Progenitor cell of endocrine pancreas (in vitro differentiated cells): ENCODE measurements at regions not wholly inside any gene's neighbourhood (a gene's known extent, or its start where the extent isn't known, plus 50 kb on each side); places are given as distances from the start of the nearest gene placed in this dataset.
"Not testable (repeated sequence)": the region's sequence is repeated elsewhere in the genome, so short reads cannot be mapped to it uniquely, and the experiment has no call there.

ENCODE experiments used
- DNase-seq: peaks from one replicate; pipeline ENCODE4 v3.0.0; 2021; ENCODE audit warnings: low spot score; ENCODE audit not compliant: unreplicated experiment
- H3K27ac Mint-ChIP-seq: 2 replicates; pipeline ENCODE4 v1.8.0; 2021; ENCODE audit warnings: mild to moderate bottlenecking, moderate library complexity, mixed read lengths
- H3K27me3 Mint-ChIP-seq: 2 replicates; pipeline ENCODE4 v1.8.0; 2021; ENCODE audit warnings: mixed read lengths
- H3K36me3 Mint-ChIP-seq: 2 replicates; pipeline ENCODE4 v1.8.0; 2022; ENCODE audit warnings: mixed read lengths; ENCODE audit not compliant: insufficient read depth
- H3K4me1 Mint-ChIP-seq: 2 replicates; pipeline ENCODE4 v1.8.0; 2021; ENCODE audit warnings: low read depth, mixed read lengths
- H3K4me3 Mint-ChIP-seq: 2 replicates; pipeline ENCODE4 v1.8.0; 2021; ENCODE audit warnings: low read depth, mild to moderate bottlenecking, moderate library complexity, mixed read lengths
- H3K9me3 Mint-ChIP-seq: 2 replicates; pipeline ENCODE4 v1.8.0; 2021; ENCODE audit warnings: low read depth, mixed read lengths
- CTCF ChIP-seq: fragments of 200-600 bp; sonication (generic); IDR thresholded peaks from one replicate; pipeline ENCODE4 v1.5.0; 2021; ENCODE audit warnings: antibody characterized with exemption, mild to moderate bottlenecking; ENCODE audit not compliant: unreplicated experiment

GRCh38 chr6:9841886-9842725, 572.8 kb downstream of the TFAP2A start:
- no peak for DNase-seq
- peaks cover under 1% of the 10 kb centered on the region for H3K36me3 Mint-ChIP-seq
- H3K4me1 Mint-ChIP-seq: peaks cover 6% of the 10 kb centered on the region
- no peaks in the 10 kb centered on the region for H3K27me3 Mint-ChIP-seq
- H3K9me3 Mint-ChIP-seq: peaks cover 5% of the 10 kb centered on the region
- H3K4me3 Mint-ChIP-seq: no peak overlapping the region
- H3K27ac Mint-ChIP-seq: peak overlapping the region; percentile 69
- TF ChIP-seq CTCF: no peak

GRCh38 chr6:9834233-9834632, 580.6 kb downstream of the TFAP2A start:
- Mint-ChIP-seq H3K27ac (no peak overlapping the region), H3K9me3 (no peaks in the 10 kb centered on the region), H3K36me3 (no peaks in the 10 kb centered on the region), H3K4me3 (no peak overlapping the region), H3K27me3 (no peaks in the 10 kb centered on the region), H3K4me1 (peaks cover 1% of the 10 kb centered on the region)
- no peak for TF ChIP-seq CTCF
- no peak for DNase-seq

- Mint-ChIP-seq H3K27me3 (no peaks in the 10 kb centered on the region), H3K27ac (no peak overlapping the region), H3K4me3 (no peak overlapping the region), H3K4me1 (peaks cover 1% of the 10 kb centered on the region), H3K9me3 (no peaks in the 10 kb centered on the region), H3K36me3 (no peaks in the 10 kb centered on the region)
- no peak for TF ChIP-seq CTCF
- no peak for DNase-seq
Measured at GRCh38 chr6:9831783-9832182, 583.1 kb downstream of the TFAP2A start.

- H3K27me3 Mint-ChIP-seq: no peaks in the 10 kb centered on the region
- DNase-seq: no peak
- no peaks in the 10 kb centered on the region for H3K9me3 Mint-ChIP-seq
- peaks cover 1% of the 10 kb centered on the region for H3K4me1 Mint-ChIP-seq
- TF ChIP-seq CTCF: no peak
- H3K36me3 Mint-ChIP-seq: no peaks in the 10 kb centered on the region
- no peak overlapping the region for H3K27ac Mint-ChIP-seq
- H3K4me3 Mint-ChIP-seq: no peak overlapping the region
Measured at GRCh38 chr6:9830808-9831207, 584.1 kb downstream of the TFAP2A start.

- TF ChIP-seq CTCF: no peak
- H3K27ac Mint-ChIP-seq: no peak overlapping the region
- no peak overlapping the region for H3K4me3 Mint-ChIP-seq
- no peaks in the 10 kb centered on the region for H3K36me3 Mint-ChIP-seq
- H3K9me3 Mint-ChIP-seq: no peaks in the 10 kb centered on the region
- no peaks in the 10 kb centered on the region for H3K27me3 Mint-ChIP-seq
- no peak for DNase-seq
- no peaks in the 10 kb centered on the region for H3K4me1 Mint-ChIP-seq
Measured at GRCh38 chr6:9825526-9825925, 589.3 kb downstream of the TFAP2A start.

- H3K9me3 Mint-ChIP-seq, H3K4me1 Mint-ChIP-seq, DNase-seq, H3K36me3 Mint-ChIP-seq, H3K27me3 Mint-ChIP-seq: not testable (repeated sequence)
- Mint-ChIP-seq H3K27ac (peak overlapping the region; percentile 90), H3K4me3 (peak overlapping the region; percentile 77)
Measured at GRCh38 chr6:9810727-9811126, 604.1 kb downstream of the TFAP2A start.
